Activated T-cell treated with anti-CD3 and anti-CD28 coated beads, Interleukin-2, amount 50 U/mL, for 4 hours (primary cell): ENCODE measurements at regions not wholly inside any gene's neighbourhood (a gene's known extent, or its start where the extent isn't known, plus 50 kb on each side); places are given as distances from the start of the nearest gene placed in this dataset.

Experiments
- ATAC-seq, 2 donors: fragments of 200-7000 bp; cut with Tn5 transposase; one replicate each; pipeline ENCODE4 v1.10.0; 2021
- DNase-seq: peaks from one replicate; pipeline ENCODE4 v3.0.0-alpha.2; 2020
- H3K27me3 Mint-ChIP-seq: one replicate; pipeline ENCODE4 v1.8.0; 2021; ENCODE audit warnings: low read depth, mixed read lengths
- H3K36me3 Mint-ChIP-seq: one replicate; pipeline ENCODE4 v1.8.0; 2022; ENCODE audit warnings: mixed read lengths; ENCODE audit not compliant: insufficient read depth
- H3K4me1 Mint-ChIP-seq: one replicate; pipeline ENCODE4 v1.8.0; 2021; ENCODE audit warnings: low read depth, mixed read lengths
- H3K4me3 Mint-ChIP-seq: one replicate; pipeline ENCODE4 v1.8.0; 2021; ENCODE audit warnings: mild to moderate bottlenecking, moderate library complexity, mixed read lengths
- H3K9me3 Mint-ChIP-seq: one replicate; pipeline ENCODE4 v1.8.0; 2021; ENCODE audit warnings: mixed read lengths

- Mint-ChIP-seq H3K4me1 (no peaks in the 10 kb centered on the region), H3K27me3 (peaks cover 8% of the 10 kb centered on the region), H3K4me3 (no peak overlapping the region), H3K9me3 (no peaks in the 10 kb centered on the region), H3K36me3 (no peaks in the 10 kb centered on the region)
- DNase-seq, result no peak
- no peak for ATAC-seq
Observed at GRCh38 chr20:40449974-40450616, 238.9 kb downstream of the MAFB start.

GRCh38 chr20:40449144-40449690 lies 239.8 kb downstream of the MAFB start:
- no peaks in the 10 kb centered on the region for H3K4me1 Mint-ChIP-seq
- no peak for ATAC-seq
- no peaks in the 10 kb centered on the region for H3K36me3 Mint-ChIP-seq
- no peak for DNase-seq
- H3K27me3 Mint-ChIP-seq, result peaks cover 8% of the 10 kb centered on the region
- no peak overlapping the region for H3K4me3 Mint-ChIP-seq
- H3K9me3 Mint-ChIP-seq, result no peaks in the 10 kb centered on the region

DNA sequence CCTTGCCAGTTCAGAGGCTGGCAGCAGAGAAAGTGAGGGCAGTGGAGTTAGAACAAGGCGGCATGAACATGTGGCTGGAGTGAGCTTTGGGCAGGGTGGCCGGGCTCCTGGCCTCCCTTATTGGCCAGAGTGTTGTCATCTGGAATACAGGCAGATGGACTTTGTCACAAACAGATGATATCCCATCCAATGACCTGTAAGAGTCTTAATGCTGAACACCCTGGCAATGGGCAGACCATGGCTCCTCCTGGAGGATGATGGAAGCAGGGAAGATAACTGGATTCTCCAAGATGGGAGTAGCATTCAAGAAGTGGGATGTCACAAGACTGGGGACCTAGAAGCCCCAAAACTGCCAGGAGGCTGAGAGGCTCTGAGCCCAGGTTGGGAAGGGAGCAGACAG lies 242.1 kb downstream of the MAFB start:
- Mint-ChIP-seq H3K27me3 (peaks cover 7% of the 10 kb centered on the region), H3K9me3 (no peaks in the 10 kb centered on the region), H3K4me3 (no peak overlapping the region), H3K36me3 (no peaks in the 10 kb centered on the region), H3K4me1 (no peaks in the 10 kb centered on the region)
- DNase-seq (no peak), ATAC-seq (no peak)

- no peak overlapping the region for H3K4me3 Mint-ChIP-seq
- H3K36me3 Mint-ChIP-seq, result no peaks in the 10 kb centered on the region
- ATAC-seq (no peak), DNase-seq (no peak)
- H3K9me3 Mint-ChIP-seq, result no peaks in the 10 kb centered on the region
- H3K27me3 Mint-ChIP-seq, result peaks cover 7% of the 10 kb centered on the region
- H3K4me1 Mint-ChIP-seq, result no peaks in the 10 kb centered on the region
Observed at GRCh38 chr20:40444516-40444915, 244.5 kb downstream of the MAFB start.

- Mint-ChIP-seq H3K27me3 (peaks cover 7% of the 10 kb centered on the region), H3K4me1 (no peaks in the 10 kb centered on the region), H3K9me3 (no peaks in the 10 kb centered on the region), H3K36me3 (no peaks in the 10 kb centered on the region), H3K4me3 (no peak overlapping the region)
- DNase-seq, result no peak
- ATAC-seq, result no peak
Observed at GRCh38 chr20:40443753-40444152, 245.3 kb downstream of the MAFB start.

GRCh38 chr20:40442181-40442963 lies 246.7 kb downstream of the MAFB start:
- ATAC-seq (no peak), DNase-seq (no peak)
- H3K4me1 Mint-ChIP-seq, result no peaks in the 10 kb centered on the region
- peaks cover 6% of the 10 kb centered on the region for H3K27me3 Mint-ChIP-seq
- no peaks in the 10 kb centered on the region for H3K9me3 Mint-ChIP-seq
- H3K4me3 Mint-ChIP-seq, result no peak overlapping the region
- H3K36me3 Mint-ChIP-seq, result no peaks in the 10 kb centered on the region

GRCh38 chr20:40441771-40442170 lies 247.3 kb downstream of the MAFB start:
- no peak for DNase-seq
- H3K27me3 Mint-ChIP-seq, result peaks cover 5% of the 10 kb centered on the region
- H3K36me3 Mint-ChIP-seq, result no peaks in the 10 kb centered on the region
- H3K4me3 Mint-ChIP-seq, result no peak overlapping the region
- no peaks in the 10 kb centered on the region for H3K4me1 Mint-ChIP-seq
- ATAC-seq, result no peak
- no peaks in the 10 kb centered on the region for H3K9me3 Mint-ChIP-seq

- no peaks in the 10 kb centered on the region for H3K4me1 Mint-ChIP-seq
- no peaks in the 10 kb centered on the region for H3K36me3 Mint-ChIP-seq
- ATAC-seq, result no peak
- H3K27me3 Mint-ChIP-seq, result no peaks in the 10 kb centered on the region
- no peak overlapping the region for H3K4me3 Mint-ChIP-seq
- H3K9me3 Mint-ChIP-seq, result no peaks in the 10 kb centered on the region
- no peak for DNase-seq
Observed at GRCh38 chr20:40438161-40438830, 250.7 kb downstream of the MAFB start.

GRCh38 chr20:40436011-40436410 lies 253.0 kb downstream of the MAFB start:
- no peaks in the 10 kb centered on the region for H3K36me3 Mint-ChIP-seq
- no peak overlapping the region for H3K4me3 Mint-ChIP-seq
- ATAC-seq (no peak), DNase-seq (no peak)
- H3K27me3 Mint-ChIP-seq, result no peaks in the 10 kb centered on the region
- H3K9me3 Mint-ChIP-seq, result no peaks in the 10 kb centered on the region
- H3K4me1 Mint-ChIP-seq, result no peaks in the 10 kb centered on the region

- no peak for DNase-seq
- no peak for ATAC-seq
- Mint-ChIP-seq H3K4me3 (no peak overlapping the region), H3K4me1 (no peaks in the 10 kb centered on the region), H3K27me3 (peaks cover 2% of the 10 kb centered on the region), H3K9me3 (no peaks in the 10 kb centered on the region), H3K36me3 (no peaks in the 10 kb centered on the region)
Observed at GRCh38 chr20:40435146-40435895, 253.7 kb downstream of the MAFB start.

- H3K4me1 Mint-ChIP-seq, result no peaks in the 10 kb centered on the region
- peaks cover 2% of the 10 kb centered on the region for H3K27me3 Mint-ChIP-seq
- no peaks in the 10 kb centered on the region for H3K36me3 Mint-ChIP-seq
- DNase-seq (no peak), ATAC-seq (no peak)
- no peaks in the 10 kb centered on the region for H3K9me3 Mint-ChIP-seq
- H3K4me3 Mint-ChIP-seq, result no peak overlapping the region
Observed at GRCh38 chr20:40434122-40434521, 254.9 kb downstream of the MAFB start.

DNA sequence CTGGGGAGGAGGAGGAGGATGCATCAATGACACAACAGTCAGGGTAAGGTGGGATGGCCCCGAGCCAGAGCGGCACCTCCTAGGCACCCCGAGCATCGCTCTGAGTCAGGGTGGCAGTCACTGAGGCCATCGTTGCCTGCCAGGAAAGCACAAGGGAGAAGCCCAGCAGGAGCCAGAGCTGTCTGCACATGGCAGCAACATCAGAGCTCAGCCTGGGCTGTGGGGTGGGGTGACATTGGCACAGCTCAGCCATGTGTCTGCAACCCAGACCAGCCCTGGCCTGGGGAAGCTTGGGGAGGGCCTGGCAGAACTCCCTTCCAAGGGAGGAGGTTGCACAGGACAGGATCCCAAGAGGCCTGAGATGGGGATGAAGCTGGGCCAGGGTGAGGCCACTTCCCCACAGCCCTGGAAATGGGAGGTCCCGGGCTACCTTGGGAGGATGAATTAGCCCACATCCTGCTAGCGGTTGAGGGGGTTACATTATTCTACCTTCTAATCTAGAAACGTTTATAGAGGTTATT lies 255.6 kb downstream of the MAFB start:
- no peaks in the 10 kb centered on the region for H3K36me3 Mint-ChIP-seq
- no peak overlapping the region for H3K4me3 Mint-ChIP-seq
- peaks cover 6% of the 10 kb centered on the region for H3K27me3 Mint-ChIP-seq
- no peaks in the 10 kb centered on the region for H3K4me1 Mint-ChIP-seq
- no peak for DNase-seq
- ATAC-seq, result no peak
- no peaks in the 10 kb centered on the region for H3K9me3 Mint-ChIP-seq

DNA sequence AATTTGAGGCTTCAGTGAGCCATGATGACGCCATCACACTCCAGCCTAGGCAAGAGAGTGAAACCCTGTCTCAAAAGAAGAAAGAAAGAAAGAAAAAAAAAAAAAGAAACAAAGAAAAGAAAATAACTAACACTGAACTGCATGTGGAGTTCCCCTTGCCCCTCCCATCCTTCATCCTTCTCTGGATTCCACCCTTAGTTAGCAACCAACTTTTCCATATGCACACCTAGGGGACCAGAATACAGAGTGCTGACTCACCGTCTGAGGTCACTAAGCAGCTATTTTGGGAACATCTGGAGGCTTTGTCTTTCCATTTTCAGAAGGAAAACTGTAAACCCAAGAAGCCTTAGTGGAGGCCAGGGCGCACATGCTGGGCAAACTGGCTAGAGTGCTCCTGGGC lies 257.4 kb downstream of the MAFB start:
- Mint-ChIP-seq H3K36me3 (no peaks in the 10 kb centered on the region), H3K4me1 (no peaks in the 10 kb centered on the region), H3K27me3 (peaks cover 6% of the 10 kb centered on the region), H3K4me3 (no peak overlapping the region), H3K9me3 (no peaks in the 10 kb centered on the region)
- ATAC-seq, result no peak
- DNase-seq, result no peak

DNA sequence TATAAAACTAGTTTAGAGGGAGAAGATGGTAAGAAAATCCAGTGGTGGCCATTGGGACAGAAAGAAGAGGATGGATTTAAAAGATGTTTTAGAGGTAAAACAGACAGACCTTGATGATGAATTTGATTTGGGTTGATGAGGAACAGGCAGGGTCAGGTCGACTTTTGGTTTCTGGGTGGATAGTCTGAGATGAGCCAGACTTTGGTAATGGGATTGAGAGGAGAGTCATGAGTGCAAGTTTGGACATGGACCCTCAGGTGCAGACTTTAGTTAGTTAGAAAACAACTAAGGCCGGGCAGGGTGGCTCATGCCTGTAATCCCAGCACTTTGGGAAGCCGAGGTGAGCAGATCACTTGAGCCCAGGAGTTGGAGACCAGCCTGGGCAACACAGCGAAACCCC lies 257.9 kb downstream of the MAFB start:
- H3K9me3 Mint-ChIP-seq, result no peaks in the 10 kb centered on the region
- H3K4me3 Mint-ChIP-seq, result no peak overlapping the region
- no peak for ATAC-seq
- H3K27me3 Mint-ChIP-seq, result peaks cover 6% of the 10 kb centered on the region
- no peaks in the 10 kb centered on the region for H3K36me3 Mint-ChIP-seq
- no peaks in the 10 kb centered on the region for H3K4me1 Mint-ChIP-seq
- no peak for DNase-seq
